ENCODE measurements at regions not wholly inside any gene's neighbourhood (a gene's known extent, or its start where the extent isn't known, plus 50 kb on each side); places are given as distances from the start of the nearest gene placed in this dataset.

- peak; percentile 86 to 95 for DNase-seq (ENCODE audit: low read depth in 2 of 2)
- no peak overlapping the region for H3K4me3 ChIP-seq (replicated peaks in 1 of 2; ENCODE audit: low read depth in 2 of 2, low read length in 2 of 2)
- no peak for TF ChIP-seq CTCF (IDR thresholded peaks at IDR 0.05; ENCODE audit: low read depth, low read length)
Observed at GRCh38 chr6:53984163-53984562, 127.1 kb upstream of the MLIP start.

GRCh38 chr6:53984581-53984980 lies 126.7 kb upstream of the MLIP start:
- no peak overlapping the region for H3K4me3 ChIP-seq (replicated peaks in 1 of 2; ENCODE audit: low read depth in 2 of 2, low read length in 2 of 2)
- no peak for TF ChIP-seq CTCF (IDR thresholded peaks at IDR 0.05; ENCODE audit: low read depth, low read length)
- peak in 1 of 2 donors; percentile 44 for DNase-seq (ENCODE audit: low read depth in 2 of 2)

GRCh38 chr6:53985366-53985765 lies 125.9 kb upstream of the MLIP start:
- no peak for TF ChIP-seq CTCF (IDR thresholded peaks at IDR 0.05; ENCODE audit: low read depth, low read length)
- peak in 1 of 2 donors; percentile 57 for DNase-seq (ENCODE audit: low read depth in 2 of 2)
- no peak overlapping the region for H3K4me3 ChIP-seq (replicated peaks in 1 of 2; ENCODE audit: low read depth in 2 of 2, low read length in 2 of 2)

- H3K4me3 ChIP-seq (replicated peaks in 1 of 2; ENCODE audit: low read depth in 2 of 2, low read length in 2 of 2) = no peak overlapping the region
- DNase-seq (ENCODE audit: low read depth in 2 of 2) = peak; percentile 74 to 83
- peak; percentile 81 for TF ChIP-seq CTCF (IDR thresholded peaks at IDR 0.05; ENCODE audit: low read depth, low read length)
Observed at GRCh38 chr6:53986165-53986720, 125.0 kb upstream of the MLIP start.

GRCh38 chr6:53986721-53987521 lies 124.3 kb upstream of the MLIP start:
- peak in 1 of 2 donors; percentile 54 for DNase-seq (ENCODE audit: low read depth in 2 of 2)
- no peak for TF ChIP-seq CTCF (IDR thresholded peaks at IDR 0.05; ENCODE audit: low read depth, low read length)
- no peak overlapping the region for H3K4me3 ChIP-seq (replicated peaks in 1 of 2; ENCODE audit: low read depth in 2 of 2, low read length in 2 of 2)

GRCh38 chr6:53987522-53987888 lies 123.7 kb upstream of the MLIP start:
- no peak for DNase-seq (ENCODE audit: low read depth in 2 of 2)

More at GRCh38 chr6:53987522-53987888, 123.7 kb upstream of the MLIP start:
- no peak overlapping the region for H3K4me3 ChIP-seq (replicated peaks in 1 of 2; ENCODE audit: low read depth in 2 of 2, low read length in 2 of 2)
- no peak for TF ChIP-seq CTCF (IDR thresholded peaks at IDR 0.05; ENCODE audit: low read depth, low read length)
